ENCODE measurements at regions not wholly inside any gene's neighbourhood (a gene's known extent, or its start where the extent isn't known, plus 50 kb on each side); places are given as distances from the start of the nearest gene placed in this dataset.

- peaks cover 95% of the 10 kb centered on the region for H3K9me3 ChIP-seq (ENCODE audit: insufficient read depth, low read depth, low read length)
- no peak overlapping the region for H3K4me3 ChIP-seq (ENCODE audit: low read length)
- no peak overlapping the region for H3K27ac ChIP-seq (ENCODE audit: low read depth, low read length)
- WGBS = 86% methylated on average over 24 of the region's 24 CpGs
- no peaks in the 10 kb centered on the region for H3K36me3 ChIP-seq (ENCODE audit: insufficient read depth, low read length)
- H3K27me3 ChIP-seq (ENCODE audit: insufficient read depth, low read length) = no peaks in the 10 kb centered on the region
- no peak overlapping the region for H3K9ac ChIP-seq (ENCODE audit: low read depth, low read length)
- H3K4me1 ChIP-seq (ENCODE audit: insufficient read depth, low read length) = no peaks in the 10 kb centered on the region
Measured at GRCh38 chr16:35748621-35749252, 2289.3 kb downstream of the TP53TG3F start.

GRCh38 chr16:35749253-35750141 lies 2290.1 kb downstream of the TP53TG3F start:
- Histone ChIP-seq H3K9me3 (ENCODE audit: insufficient read depth, low read depth, low read length) (peaks cover 96% of the 10 kb centered on the region), H3K4me1 (ENCODE audit: insufficient read depth, low read length) (no peaks in the 10 kb centered on the region), H3K27ac (ENCODE audit: low read depth, low read length) (no peak overlapping the region), H3K27me3 (ENCODE audit: insufficient read depth, low read length) (no peaks in the 10 kb centered on the region), H3K9ac (ENCODE audit: low read depth, low read length) (no peak overlapping the region), H3K36me3 (ENCODE audit: insufficient read depth, low read length) (no peaks in the 10 kb centered on the region), H3K4me3 (ENCODE audit: low read length) (no peak overlapping the region)
- 93% methylated on average over 43 of the region's 43 CpGs for WGBS

- no peaks in the 10 kb centered on the region for H3K36me3 ChIP-seq (ENCODE audit: insufficient read depth, low read length)
- no peak overlapping the region for H3K9ac ChIP-seq (ENCODE audit: low read depth, low read length)
- peaks cover 97% of the 10 kb centered on the region for H3K9me3 ChIP-seq (ENCODE audit: insufficient read depth, low read depth, low read length)
- no peak overlapping the region for H3K27ac ChIP-seq (ENCODE audit: low read depth, low read length)
- H3K27me3 ChIP-seq (ENCODE audit: insufficient read depth, low read length) = no peaks in the 10 kb centered on the region
- H3K4me3 ChIP-seq (ENCODE audit: low read length) = no peak overlapping the region
- H3K4me1 ChIP-seq (ENCODE audit: insufficient read depth, low read length) = no peaks in the 10 kb centered on the region
- 86% methylated on average over 9 of the region's 9 CpGs for WGBS
Measured at GRCh38 chr16:35750157-35750689, 2290.8 kb downstream of the TP53TG3F start.

GRCh38 chr16:35750701-35751104 lies 2291.3 kb downstream of the TP53TG3F start:
- Histone ChIP-seq H3K4me3 (ENCODE audit: low read length) (no peak overlapping the region), H3K4me1 (ENCODE audit: insufficient read depth, low read length) (no peaks in the 10 kb centered on the region), H3K27ac (ENCODE audit: low read depth, low read length) (no peak overlapping the region), H3K36me3 (ENCODE audit: insufficient read depth, low read length) (no peaks in the 10 kb centered on the region), H3K9ac (ENCODE audit: low read depth, low read length) (no peak overlapping the region), H3K27me3 (ENCODE audit: insufficient read depth, low read length) (no peaks in the 10 kb centered on the region), H3K9me3 (ENCODE audit: insufficient read depth, low read depth, low read length) (peaks cover 97% of the 10 kb centered on the region)
- WGBS = 90% methylated on average over 13 of the region's 13 CpGs

GRCh38 chr16:35751191-35751941 lies 2292.0 kb downstream of the TP53TG3F start:
- Histone ChIP-seq H3K27me3 (ENCODE audit: insufficient read depth, low read length) (no peaks in the 10 kb centered on the region), H3K4me1 (ENCODE audit: insufficient read depth, low read length) (no peaks in the 10 kb centered on the region), H3K27ac (ENCODE audit: low read depth, low read length) (no peak overlapping the region), H3K9ac (ENCODE audit: low read depth, low read length) (no peak overlapping the region), H3K9me3 (ENCODE audit: insufficient read depth, low read depth, low read length) (peaks cover 97% of the 10 kb centered on the region), H3K36me3 (ENCODE audit: insufficient read depth, low read length) (no peaks in the 10 kb centered on the region), H3K4me3 (ENCODE audit: low read length) (no peak overlapping the region)
- WGBS = 93% methylated on average over 24 of the region's 24 CpGs

GRCh38 chr16:35752012-35752772 lies 2292.8 kb downstream of the TP53TG3F start:
- no peaks in the 10 kb centered on the region for H3K4me1 ChIP-seq (ENCODE audit: insufficient read depth, low read length)
- peaks cover 97% of the 10 kb centered on the region for H3K9me3 ChIP-seq (ENCODE audit: insufficient read depth, low read depth, low read length)
- no peaks in the 10 kb centered on the region for H3K27me3 ChIP-seq (ENCODE audit: insufficient read depth, low read length)
- H3K9ac ChIP-seq (ENCODE audit: low read depth, low read length) = no peak overlapping the region
- no peaks in the 10 kb centered on the region for H3K36me3 ChIP-seq (ENCODE audit: insufficient read depth, low read length)
- no peak overlapping the region for H3K4me3 ChIP-seq (ENCODE audit: low read length)
- 87% methylated on average over 18 of the region's 18 CpGs for WGBS
- H3K27ac ChIP-seq (ENCODE audit: low read depth, low read length) = no peak overlapping the region

- H3K9me3 ChIP-seq (ENCODE audit: insufficient read depth, low read depth, low read length) = peaks cover 99% of the 10 kb centered on the region
- H3K4me1 ChIP-seq (ENCODE audit: insufficient read depth, low read length) = no peaks in the 10 kb centered on the region
- no peak overlapping the region for H3K9ac ChIP-seq (ENCODE audit: low read depth, low read length)
- H3K4me3 ChIP-seq (ENCODE audit: low read length) = no peak overlapping the region
- no peaks in the 10 kb centered on the region for H3K27me3 ChIP-seq (ENCODE audit: insufficient read depth, low read length)
- whole genome bisulfite sequencing = 90% methylated on average over 22 of the region's 22 CpGs
- no peak overlapping the region for H3K27ac ChIP-seq (ENCODE audit: low read depth, low read length)
- no peaks in the 10 kb centered on the region for H3K36me3 ChIP-seq (ENCODE audit: insufficient read depth, low read length)
Measured at GRCh38 chr16:35752773-35753558, 2293.6 kb downstream of the TP53TG3F start.

GRCh38 chr16:35753559-35754390 lies 2294.4 kb downstream of the TP53TG3F start:
- Histone ChIP-seq H3K9ac (ENCODE audit: low read depth, low read length) (no peak overlapping the region), H3K27me3 (ENCODE audit: insufficient read depth, low read length) (no peaks in the 10 kb centered on the region), H3K4me3 (ENCODE audit: low read length) (no peak overlapping the region), H3K4me1 (ENCODE audit: insufficient read depth, low read length) (no peaks in the 10 kb centered on the region), H3K27ac (ENCODE audit: low read depth, low read length) (no peak overlapping the region), H3K9me3 (ENCODE audit: insufficient read depth, low read depth, low read length) (peaks cover 100% of the 10 kb centered on the region), H3K36me3 (ENCODE audit: insufficient read depth, low read length) (no peaks in the 10 kb centered on the region)
- WGBS = 76% methylated on average over 12 of the region's 12 CpGs

GRCh38 chr16:35754391-35755369 lies 2295.3 kb downstream of the TP53TG3F start:
- H3K27me3 ChIP-seq (ENCODE audit: insufficient read depth, low read length) = no peaks in the 10 kb centered on the region
- WGBS = 80% methylated on average over 12 of the region's 12 CpGs
- H3K36me3 ChIP-seq (ENCODE audit: insufficient read depth, low read length) = no peaks in the 10 kb centered on the region
- no peak overlapping the region for H3K9ac ChIP-seq (ENCODE audit: low read depth, low read length)
- H3K9me3 ChIP-seq (ENCODE audit: insufficient read depth, low read depth, low read length) = peaks cover 100% of the 10 kb centered on the region
- H3K27ac ChIP-seq (ENCODE audit: low read depth, low read length) = no peak overlapping the region
- H3K4me1 ChIP-seq (ENCODE audit: insufficient read depth, low read length) = no peaks in the 10 kb centered on the region
- H3K4me3 ChIP-seq (ENCODE audit: low read length) = no peak overlapping the region; the same call in 1 of the 2 replicates
